Fibroblast of skin of scalp (primary cell): ENCODE measurements at regions not wholly inside any gene's neighbourhood (a gene's known extent, or its start where the extent isn't known, plus 50 kb on each side); places are given as distances from the start of the nearest gene placed in this dataset.

Experiments used
- DNase-seq: peaks from one replicate; pipeline ENCODE4 v3.0.0-alpha.2; 2013

DNA sequence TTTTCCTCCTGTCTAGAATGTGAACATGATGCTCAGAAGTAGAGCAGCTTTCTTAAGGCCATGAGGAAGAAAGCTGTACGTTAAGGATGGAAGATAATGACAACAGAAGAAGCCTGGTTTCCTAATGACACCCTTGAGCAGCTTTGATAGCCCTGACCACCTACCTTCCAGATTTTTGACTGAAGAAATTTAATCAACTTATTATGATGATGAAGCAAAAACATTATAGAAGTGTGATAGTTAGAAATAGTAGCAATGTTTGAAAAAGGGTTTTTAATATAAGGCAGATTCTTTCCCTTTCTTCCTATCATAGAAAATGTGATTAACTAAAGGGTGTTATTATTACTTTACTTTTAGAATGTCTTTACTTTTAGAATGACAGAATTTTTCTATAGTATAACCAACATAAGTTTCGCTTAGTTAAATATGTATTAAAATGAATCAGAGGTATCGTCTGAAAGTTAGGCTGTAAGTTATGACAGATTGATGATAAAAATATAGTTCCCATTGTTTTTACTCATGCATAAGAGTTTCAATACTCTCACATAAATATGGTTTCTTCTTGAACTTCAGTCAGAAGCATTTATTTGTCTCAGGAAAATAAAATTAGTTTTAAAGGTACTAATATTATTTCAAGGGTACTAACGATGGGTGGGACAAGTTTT is 50.1 kb upstream of the PPFIA2 start:
- DNase-seq: no peak
